ENCODE measurements at regions not wholly inside any gene's neighbourhood (a gene's known extent, or its start where the extent isn't known, plus 50 kb on each side); places are given as distances from the start of the nearest gene placed in this dataset.

GRCh38 chr6:166679566-166679965 is 52.5 kb upstream of the RPS6KA2 start:
- no peak for TF ChIP-seq CTCF (conservative IDR thresholded peaks at IDR 0.05; ENCODE audit: low read length)
- no peak for TF ChIP-seq EZH2phosphoT487 (IDR thresholded peaks at IDR 0.05; ENCODE audit: borderline replicate concordance)

All from Loucy (cell line).